Activated T-cell treated with anti-CD3 and anti-CD28 coated beads, Interleukin-2, amount 50 U/mL, for 1 hour (primary cell): ENCODE measurements at regions not wholly inside any gene's neighbourhood (a gene's known extent, or its start where the extent isn't known, plus 50 kb on each side); places are given as distances from the start of the nearest gene placed in this dataset.
"Not testable (repeated sequence)": the region's sequence is repeated elsewhere in the genome, so short reads cannot be mapped to it uniquely, and the experiment has no call there.

Experiments used
- DNase-seq: peaks from one replicate; pipeline ENCODE4 v3.0.0-alpha.2; 2020

DNA sequence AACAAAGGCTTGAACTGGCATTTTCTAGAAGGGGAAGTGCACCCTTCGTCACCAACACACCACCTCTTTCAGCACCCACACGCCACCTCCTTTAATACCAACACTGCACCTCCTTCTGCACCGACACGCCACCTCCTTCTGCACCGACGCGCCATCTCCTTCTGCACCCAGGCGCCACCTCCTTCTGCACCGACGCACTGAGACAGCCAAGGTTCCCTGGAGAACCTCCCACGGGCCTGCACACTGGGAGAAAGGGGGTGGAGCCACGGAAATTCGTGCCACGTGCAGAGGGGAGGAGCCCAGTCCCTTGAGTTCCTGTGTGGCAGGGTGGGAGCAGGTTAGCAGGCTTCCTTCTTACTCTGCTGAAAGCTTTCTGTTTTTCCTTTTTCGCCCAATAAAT, 327.9 kb upstream of the C1orf174 start:
- DNase-seq, result no peak

DNA sequence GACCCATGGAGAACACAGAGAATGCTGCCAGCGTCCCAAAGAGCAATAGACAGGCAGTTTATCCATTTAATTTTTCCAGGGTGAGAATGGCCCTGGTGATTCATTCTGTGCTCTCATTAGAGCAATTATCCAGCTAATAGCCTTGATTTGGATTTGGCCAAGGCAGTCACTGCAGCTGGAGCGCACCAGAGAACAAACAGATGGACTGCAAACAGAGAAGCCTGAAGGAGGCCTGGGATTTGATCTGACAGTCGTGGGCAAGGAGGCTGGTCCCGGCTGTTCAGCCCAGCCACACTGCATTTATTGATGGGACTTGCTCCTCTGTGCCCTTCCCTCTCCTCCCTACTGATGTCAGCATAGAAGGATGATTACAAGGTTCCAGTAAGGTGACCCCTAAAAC, 353.9 kb upstream of the C1orf174 start:
- DNase-seq, result no peak

DNA sequence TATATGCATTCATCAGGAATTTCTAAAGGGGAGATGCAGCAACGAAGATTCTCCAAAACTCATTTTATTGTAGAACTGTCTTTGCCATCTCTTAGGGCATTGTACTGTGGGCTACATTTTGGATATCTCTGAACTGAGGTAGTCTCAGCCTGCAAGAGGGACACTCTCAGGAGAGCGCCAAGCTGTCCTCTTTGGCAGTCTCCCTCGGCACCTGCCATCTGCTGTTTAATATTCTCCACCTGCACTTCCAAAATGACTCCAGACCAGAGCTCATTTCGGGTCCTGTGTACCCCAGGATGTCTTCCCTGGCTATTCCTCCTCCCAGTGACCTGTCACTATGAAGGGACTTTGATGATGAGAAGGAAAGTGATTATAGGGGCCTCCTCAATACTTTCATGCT, 356.3 kb upstream of the C1orf174 start:
- no peak for DNase-seq

DNA sequence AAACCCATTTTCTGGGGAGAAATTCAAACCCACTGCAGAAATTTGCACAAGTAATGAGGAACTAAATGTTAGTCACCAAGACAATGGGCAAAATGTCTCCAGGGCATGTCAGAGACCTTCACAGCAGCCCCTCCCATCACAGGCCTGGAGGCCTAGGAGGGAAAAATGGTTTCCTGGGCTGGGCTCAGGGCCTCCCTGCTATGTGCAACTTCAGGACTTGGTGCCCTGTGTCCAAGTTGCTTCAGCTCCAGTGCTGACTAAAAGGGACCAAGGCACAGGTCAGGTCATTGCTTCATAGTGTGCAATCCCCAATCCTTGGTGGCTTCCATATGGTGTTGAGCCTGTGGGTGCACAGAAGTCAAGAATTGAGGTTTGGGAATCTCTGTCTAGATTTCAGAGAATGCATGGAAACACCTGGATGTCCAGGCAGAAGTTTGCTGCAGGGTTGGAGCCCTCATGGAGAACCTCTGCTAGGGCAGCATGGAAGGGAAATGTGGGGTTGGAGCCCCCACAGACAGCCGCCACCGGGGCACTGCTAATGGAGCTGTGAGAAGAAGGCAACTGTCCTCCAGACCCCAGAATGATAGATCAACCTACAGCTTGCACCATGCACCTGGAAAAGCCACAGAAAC, 358.2 kb upstream of the C1orf174 start:
- DNase-seq, result not testable (repeated sequence)

DNA sequence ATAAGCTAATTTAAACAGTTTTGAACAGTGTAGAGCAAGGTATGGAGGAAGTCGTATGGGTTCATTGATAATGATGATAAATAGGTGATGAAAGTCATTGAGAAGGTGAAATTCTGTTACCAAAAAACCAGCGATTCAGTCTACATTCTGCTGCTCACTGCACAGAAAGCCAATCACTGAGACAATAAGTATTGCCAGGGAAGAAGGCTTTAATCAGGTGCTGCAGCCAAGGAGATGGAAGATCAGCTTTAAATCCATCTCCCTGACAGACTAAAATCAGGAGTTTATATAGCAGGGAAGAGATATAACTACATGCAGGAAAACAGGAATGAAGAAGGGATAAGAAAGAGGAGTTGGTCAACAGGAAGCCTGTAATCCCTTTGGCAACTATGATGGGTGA, 361.3 kb upstream of the C1orf174 start:
- DNase-seq, result no peak

DNA sequence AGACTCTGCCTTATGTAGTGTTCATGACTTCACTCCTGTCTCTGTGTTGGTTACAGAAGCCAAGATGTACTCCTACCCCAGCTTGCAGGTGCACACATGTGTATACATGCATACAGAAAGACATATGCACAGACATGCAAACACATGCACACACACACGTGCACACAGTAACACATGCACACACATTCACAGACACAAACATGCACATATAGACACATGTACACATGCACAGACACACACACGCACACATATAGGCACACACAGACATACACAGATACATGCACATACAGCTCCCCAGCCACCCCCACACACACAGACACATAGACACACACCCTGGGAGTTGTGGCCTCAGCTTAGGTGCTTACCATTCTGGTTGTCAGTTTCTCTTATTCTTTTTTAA, 362.6 kb upstream of the C1orf174 start:
- DNase-seq, result no peak

DNA sequence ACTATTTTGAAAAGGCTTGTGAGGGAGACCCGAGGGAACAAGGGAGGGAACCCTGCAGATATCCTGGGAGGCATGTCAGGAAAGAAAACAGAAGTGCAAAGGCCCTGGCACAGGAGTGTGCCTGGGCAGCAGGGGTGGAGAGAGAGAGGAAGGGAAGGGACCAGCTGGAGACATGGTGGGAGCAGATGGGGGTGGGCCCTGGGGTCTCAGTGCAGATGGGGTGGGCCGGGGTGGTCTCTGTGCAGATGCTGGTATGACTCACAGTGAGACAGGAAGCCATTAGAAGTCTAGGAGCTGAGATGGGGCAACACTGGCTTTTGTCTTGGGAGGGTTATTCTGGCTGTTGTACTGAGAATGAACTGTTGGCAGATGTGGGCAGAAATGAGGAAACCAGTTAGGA, 363.6 kb upstream of the C1orf174 start:
- no peak for DNase-seq

DNA sequence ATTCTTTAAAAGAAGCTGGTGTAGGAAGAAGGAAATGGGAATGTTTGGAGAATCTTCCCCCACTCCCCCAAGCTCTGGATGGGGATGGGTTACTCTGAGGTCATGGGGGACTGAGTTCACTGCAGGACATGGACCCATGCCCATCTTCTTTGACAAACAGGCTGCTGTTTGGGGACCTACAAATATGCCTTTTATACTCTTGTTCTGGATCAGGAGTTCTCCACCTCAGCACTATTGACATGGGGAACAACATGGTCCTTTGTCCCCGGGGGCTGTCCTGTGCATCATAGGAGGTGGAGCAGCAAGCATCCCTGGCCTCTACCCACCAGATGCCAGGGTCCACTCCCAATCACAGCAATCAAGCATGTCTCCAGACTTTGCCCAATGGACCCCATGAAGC, 365.8 kb upstream of the C1orf174 start:
- DNase-seq, result no peak

DNA sequence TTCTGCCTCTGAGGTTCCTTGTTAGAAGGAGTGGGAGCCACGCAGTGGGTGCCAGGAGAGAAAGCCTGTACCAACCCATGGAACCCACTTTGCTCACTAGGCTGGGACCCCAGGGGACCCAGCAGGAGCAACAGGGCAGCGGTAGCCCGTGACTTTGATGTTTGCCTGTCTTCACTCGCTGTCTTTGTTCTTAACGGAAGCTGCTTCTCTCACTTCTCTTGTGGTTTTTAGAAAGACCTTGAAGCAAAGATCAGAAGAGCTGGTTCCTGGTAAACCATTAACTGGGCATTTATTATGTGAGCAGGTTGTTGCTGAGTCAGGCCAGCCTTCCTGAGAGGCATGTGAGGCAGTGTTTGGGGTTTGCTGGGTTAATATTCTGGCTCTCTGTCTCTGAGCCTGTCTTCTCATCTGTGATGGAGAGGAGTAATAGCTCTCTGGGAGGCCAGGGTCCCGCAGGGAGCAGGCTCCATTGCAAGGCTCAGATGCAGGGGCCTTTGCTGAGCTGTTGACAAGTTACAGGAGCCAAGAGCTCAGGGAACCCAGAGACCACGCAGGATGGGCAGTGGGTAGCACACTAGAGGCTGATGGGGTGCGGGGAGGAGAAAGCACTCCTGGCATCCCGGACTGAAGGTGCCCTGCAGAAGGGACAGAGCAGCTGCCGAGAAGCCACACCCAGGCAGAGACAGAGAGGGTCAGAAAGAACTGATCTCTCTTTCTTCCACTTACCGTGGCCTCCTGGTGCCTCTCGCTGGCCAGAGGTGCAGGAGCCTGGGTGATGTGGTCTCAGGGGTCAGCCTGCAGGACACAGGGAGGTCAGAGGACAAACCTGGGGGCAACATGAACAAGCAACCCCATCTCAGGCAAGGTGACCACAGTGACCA, 367.5 kb upstream of the C1orf174 start:
- DNase-seq, result no peak

DNA sequence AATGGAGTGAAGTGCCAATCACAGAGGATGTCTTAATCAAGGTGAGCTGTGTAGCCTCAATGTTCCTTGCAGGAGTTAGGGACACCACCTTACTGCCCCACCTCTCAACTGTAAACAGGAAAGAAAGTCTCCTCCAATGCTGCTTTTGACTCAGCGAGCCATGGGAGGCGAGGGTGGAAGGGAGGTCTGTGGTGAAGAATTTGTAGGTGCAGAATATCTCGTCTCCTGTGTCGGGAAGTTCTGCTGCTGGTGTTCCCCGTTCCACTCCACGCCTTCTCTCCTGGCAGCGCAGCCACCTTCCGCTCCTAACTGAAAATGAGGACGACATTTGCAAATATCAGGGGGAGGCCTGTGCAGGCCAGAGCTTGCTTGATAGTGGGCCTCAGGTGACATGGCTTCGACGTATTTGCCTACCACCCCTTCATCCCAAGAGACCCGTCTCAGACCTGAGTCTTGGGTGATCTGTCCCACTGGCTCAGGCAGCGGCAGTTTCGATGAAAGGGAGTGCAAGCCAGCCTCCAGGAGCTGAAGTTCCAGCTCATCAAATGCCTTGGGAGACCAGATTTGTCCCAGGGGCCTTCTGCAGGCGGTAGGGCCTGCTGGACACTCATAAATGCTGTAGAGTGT, 368.3 kb upstream of the C1orf174 start:
- no peak for DNase-seq

DNA sequence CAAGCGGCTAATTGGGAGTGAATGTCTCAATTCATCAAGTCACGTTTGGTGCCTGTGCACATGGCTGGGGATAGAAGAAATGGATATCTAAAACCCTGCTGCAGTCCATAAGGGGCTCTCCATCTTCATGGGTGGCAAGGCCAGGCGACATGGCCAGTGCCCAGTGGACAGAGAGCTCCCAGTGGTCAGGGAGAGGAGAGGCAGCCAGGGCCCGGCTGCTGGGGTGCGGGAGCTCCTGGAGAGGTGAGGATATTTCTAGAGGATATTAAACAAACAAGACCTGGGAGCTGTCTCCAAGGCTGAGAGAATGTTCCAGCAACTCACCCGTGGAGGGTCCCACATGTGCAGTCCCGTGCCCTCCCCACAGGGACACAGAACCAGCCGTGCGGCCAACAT, 368.8 kb upstream of the C1orf174 start:
- no peak for DNase-seq

DNA sequence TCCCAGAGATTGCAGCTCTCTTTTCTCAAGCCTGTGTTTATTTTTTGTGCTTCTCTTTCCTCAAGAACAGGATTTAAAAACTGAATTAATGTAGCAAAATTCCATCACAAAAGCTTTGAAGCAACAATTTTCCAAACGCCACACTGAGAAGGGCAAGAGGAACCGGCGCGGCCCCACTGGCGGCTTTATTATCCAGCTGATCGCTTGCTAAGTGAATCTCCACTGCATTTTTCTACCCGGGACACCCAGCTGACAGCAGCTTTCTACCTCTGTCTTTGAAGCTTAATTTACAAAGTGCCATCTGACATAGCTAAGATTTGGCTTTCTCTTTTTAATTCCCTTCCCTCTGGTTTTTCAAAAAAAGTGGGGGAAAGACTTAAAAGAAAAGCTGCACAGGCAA, 369.3 kb upstream of the C1orf174 start:
- no peak for DNase-seq

DNA sequence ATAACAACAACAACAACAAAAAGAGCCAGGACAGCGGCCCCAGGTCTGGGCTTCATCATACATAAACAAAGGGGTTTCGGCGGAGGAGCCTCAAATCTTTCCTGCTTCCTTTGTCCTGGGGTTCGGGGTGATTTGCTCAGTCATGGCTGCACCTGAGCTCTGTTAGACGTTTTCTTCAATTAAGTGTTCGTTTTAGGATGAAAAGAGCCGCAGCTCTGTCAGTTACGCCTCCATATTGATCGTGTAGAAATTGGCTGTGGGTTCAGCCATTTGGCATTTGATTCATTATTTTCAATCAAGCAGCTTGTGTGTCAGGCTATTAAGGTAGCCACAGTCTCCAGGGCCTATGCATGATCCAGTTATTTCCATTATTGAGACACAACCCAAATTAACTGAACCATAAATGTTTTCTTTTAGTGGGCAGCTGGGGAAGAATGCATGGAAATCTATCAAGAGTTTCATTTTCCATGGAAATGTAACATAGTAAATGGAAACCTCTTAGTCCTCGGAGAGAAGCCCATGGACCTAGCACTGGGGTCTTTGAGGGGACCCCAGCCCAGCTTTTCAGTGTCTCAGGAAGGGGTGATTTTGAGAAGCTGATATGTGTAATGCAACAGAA, 370.0 kb upstream of the C1orf174 start:
- no peak for DNase-seq

DNA sequence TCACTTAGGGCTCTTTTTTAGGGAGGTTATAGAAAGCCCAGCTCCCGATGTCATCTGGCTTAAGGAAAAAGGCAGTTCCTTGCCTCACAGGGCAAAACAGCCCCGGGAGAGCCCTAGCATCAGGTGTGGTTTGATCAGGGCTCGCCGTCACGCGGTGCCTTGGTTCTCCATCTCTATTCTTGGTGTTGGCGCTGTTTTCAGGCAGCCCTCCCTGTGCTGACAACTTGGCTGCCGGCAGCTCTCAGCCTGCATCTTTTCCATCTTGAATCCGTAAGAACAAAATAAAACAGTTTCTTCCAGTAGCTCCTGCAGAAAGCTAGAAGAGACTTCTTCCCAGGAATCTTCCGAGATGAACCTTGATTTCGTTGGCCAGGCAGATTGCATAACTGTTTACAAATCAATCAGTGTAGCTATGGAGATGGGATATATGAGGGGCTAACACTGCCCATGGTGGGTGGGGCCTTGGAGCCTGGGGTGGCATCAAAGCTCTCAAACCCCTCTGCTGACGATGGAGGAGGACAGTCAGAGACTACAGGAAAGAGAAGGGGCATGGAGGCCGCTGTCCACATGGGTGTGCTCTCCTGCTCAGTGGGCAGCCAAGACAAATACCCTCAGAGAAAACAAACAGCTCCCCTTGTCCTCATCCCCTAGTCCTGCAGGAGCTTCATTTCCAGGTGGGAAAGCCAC, 370.7 kb upstream of the C1orf174 start:
- no peak for DNase-seq

DNA sequence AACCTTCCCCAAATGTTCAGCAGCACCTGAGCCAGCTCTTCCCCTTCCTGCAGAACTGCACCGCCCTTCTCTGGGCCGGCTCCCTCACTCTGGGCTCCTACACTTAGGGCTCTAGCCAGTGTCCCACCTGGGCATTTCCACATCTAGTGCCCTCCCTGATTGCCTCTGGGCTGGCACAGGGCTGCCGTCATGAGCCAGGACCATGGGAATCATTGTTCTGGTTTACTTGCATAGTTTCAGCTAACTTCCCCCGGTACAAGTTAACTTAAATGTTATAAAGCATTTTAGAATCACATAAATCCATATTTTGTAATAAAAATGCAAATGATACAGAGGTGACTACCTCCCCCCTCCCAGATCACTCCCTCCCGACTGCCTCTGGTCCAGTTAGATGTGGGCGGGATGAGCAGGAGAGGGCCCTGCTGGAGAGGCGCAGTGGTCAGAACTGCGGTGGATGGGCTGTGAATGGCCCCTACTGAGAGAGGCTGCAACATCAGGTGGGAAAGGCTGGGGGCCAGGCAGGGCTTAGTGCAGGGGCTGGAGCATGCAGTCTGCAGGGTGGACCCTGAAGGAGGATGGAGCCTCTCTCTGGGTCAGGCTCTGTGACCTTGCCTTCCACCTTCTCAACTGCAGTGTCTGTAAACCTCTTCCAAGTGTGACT, 371.4 kb upstream of the C1orf174 start:
- no peak for DNase-seq

DNA sequence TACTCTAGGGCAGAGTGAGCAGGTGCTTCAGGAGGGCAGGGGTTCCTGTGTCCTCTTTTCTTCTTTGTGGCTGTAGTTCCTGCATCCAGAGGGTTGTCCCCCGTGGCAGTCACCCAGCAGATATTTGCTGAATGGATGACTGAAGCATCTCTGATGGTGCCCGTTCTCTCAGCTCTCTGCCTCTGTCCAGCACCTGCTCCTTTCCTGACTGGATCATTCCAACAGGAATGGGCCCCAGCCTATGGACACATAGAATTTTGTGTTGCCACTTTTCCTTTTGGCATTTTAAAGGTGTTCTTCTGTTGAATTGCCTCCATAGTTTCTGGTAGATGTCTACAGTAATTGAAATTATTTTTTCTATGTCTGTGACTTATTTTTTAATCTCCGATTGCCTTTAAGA, 372.5 kb upstream of the C1orf174 start:
- DNase-seq, result no peak

DNA sequence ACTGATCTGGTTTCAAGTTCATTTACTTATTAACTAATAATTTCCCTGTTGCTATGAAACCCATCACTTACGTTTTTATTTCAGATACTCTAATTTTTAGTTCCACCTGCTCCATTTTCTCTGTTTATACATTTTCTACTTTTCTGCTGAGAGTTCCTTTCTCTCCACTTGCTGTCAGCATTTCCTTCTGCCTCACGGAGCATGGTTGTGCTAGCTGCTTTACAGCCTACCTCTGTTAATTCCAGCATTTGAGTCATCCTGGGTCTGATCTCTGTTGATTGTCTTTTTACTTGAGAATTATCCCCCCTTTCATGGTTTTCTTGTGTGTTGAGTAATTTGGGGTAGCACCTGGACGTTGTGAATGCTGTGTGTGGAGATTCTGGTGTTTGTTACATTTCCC, 373.2 kb upstream of the C1orf174 start:
- DNase-seq, result no peak

DNA sequence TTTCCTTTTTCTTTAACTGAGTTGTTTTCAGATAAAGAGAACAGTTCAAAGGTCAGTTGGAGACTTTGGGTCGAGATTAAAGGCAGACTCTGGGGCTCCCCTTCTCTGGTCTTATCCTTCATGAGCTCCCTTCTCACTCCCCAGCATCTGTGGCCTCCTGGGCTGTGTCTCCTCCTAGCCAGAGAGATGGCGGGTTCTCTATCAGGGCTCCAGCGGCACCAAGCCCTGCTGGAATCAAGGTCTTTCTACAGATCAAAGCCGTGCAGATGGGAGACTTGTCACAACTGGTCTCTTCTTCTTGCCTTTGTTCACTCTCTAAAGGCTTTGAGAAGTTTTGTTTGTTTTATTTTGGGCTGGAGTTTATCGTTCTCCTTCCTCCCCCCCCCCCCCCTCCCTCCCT, 373.7 kb upstream of the C1orf174 start:
- no peak for DNase-seq

DNA sequence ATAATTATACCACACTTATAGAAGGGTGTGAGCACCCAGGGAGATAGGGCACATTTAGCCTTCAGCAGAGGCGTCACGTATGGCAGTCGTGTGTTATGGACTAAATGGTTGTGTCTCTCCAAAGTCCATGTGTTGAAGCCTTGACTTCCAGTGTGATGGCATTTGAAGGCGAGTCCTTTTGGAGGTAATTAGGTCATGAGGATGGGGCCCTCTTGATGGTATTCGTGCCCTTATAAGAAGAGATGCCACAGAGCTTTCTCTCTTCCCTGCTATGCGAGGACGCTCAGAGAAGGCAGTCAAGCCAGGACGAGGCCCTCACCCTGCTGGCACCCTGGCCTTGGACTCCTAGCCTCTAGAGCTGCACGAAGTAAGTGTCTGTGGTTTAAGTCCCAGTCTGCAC, 375.0 kb upstream of the C1orf174 start:
- DNase-seq, result no peak

DNA sequence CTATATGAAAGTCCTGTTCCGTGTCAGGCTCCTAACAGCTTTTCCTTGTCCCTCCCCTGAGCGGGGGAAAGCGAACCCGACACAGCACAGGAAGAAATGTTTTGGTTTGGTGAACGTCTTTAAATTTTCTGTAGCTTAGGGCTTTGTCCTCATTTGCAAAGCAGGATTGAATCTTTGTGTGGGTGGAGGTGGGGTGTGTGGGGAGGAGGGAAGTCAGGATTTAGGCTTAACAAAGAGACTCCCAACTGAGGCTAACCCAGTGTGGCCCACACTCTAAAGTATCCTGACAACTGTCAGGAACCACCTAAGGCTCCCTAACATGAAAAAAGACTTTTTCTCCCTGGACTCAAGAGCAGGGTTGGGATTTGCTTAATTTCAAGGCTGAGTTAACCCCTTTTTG, 376.2 kb upstream of the C1orf174 start:
- DNase-seq, result no peak

DNA sequence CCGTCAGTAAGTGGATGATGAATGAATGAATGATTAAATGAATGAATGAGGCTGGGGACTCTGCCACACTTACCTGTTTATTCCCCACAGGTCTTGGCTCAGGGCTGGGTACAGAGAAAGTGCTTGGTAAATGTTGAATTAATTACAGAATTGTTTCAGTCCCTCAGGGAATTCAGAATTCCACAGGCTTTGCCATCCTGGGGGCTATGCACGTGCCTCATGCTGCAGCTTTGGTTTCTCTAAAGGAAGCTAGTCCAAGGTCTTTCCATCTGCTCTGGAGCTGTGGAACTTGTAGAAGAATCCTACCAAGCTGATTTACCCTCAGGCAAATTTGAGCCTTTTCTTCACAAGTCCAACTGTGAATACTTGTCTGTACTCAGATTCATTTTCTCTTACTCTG, 376.8 kb upstream of the AJAP1 start:
- DNase-seq, result no peak

DNA sequence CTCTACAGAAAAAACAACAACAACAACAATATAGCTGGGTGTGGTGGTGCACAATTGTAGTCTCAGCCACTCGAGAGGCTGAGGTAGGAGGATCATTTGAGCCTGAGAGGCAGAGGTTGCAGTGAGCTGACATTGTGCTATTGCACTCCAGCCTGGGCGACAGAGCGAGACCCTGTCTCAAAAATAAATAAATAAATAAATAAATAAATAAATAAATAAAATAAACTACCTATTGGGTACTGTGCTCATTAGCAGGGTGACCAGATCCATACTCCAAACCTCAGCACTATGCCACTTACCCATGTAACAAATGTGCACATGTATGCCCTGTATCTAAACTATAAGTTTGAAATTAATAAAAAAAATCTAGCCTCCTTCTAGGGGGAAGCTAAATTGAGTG, 369.4 kb upstream of the AJAP1 start:
- no peak for DNase-seq

DNA sequence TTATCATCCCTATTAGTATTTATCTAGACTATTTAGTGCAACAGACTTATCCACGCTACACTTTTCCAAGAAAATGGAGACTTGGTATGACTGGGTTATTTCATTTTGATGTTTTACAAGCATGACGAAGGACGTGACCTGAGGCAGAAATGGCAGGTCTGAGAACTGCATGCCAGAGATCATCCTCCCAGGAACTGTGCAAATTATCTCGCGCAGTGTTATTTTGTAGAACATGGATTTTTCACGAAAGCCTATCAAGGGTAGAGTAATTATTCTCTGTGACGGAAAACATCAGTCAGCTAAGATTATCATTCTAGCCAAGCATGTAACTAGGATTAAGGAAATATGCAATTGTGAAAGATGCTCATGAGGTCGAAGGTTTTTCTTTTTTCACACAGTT, 361.5 kb upstream of the AJAP1 start:
- DNase-seq, result no peak
